DND-41 (cell line): ENCODE measurements at regions not wholly inside any gene's neighbourhood (a gene's known extent, or its start where the extent isn't known, plus 50 kb on each side); places are given as distances from the start of the nearest gene placed in this dataset.

Experiments
- ATAC-seq: fragments of 200-7000 bp; cut with Tn5 transposase; 3 replicates; pipeline ENCODE4 v1.9.1; 2021; ENCODE audit warnings: low read depth; ENCODE audit not compliant: insufficient read depth
- DNase-seq: peaks from one replicate; pipeline ENCODE4 v3.0.0-alpha.2; 2020
- H2AFZ ChIP-seq: 2 replicates; pipeline ENCODE4 v1.6.0; 2012; ENCODE audit warnings: low read depth, low read length
- H3K27ac ChIP-seq: 2 replicates; pipeline ENCODE4 v1.5.1; 2012; ENCODE audit warnings: low read length, inconsistent platforms
- H3K27me3 ChIP-seq: fragments of 200-600 bp; sonication (generic); 2 replicates; pipeline ENCODE4 v1.6.0; 2012; ENCODE audit warnings: low read length, mild to moderate bottlenecking, inconsistent platforms; ENCODE audit not compliant: insufficient read depth, poor library complexity
- H3K36me3 ChIP-seq: 2 replicates; pipeline ENCODE4 v1.5.1; 2012; ENCODE audit warnings: low read length, inconsistent platforms; ENCODE audit not compliant: insufficient read depth
- H3K4me1 ChIP-seq: 2 replicates; pipeline ENCODE4 v1.5.1; 2012; ENCODE audit warnings: mild to moderate bottlenecking, low read length; ENCODE audit not compliant: insufficient read depth
- H3K4me2 ChIP-seq: 2 replicates; pipeline ENCODE4 v1.6.0; 2012; ENCODE audit warnings: mild to moderate bottlenecking, moderate library complexity, low read length, inconsistent platforms; ENCODE audit not compliant: insufficient read depth
- H3K4me3 ChIP-seq, 2 experiments: fragments of 200-600 bp in 1 of 2; shearing (Covaris generic) in 1 of 2; 2 replicates each; pipeline ENCODE4 v1.5.1; 2012 to 2016; ENCODE audit warnings: inconsistent platforms in 2 of 2, low read length in 2 of 2, mild to moderate bottlenecking in 2 of 2, low read depth in 1 of 2, moderate library complexity in 1 of 2
- H3K79me2 ChIP-seq: 2 replicates; pipeline ENCODE4 v1.6.0; 2012; ENCODE audit warnings: low read length, inconsistent platforms; ENCODE audit not compliant: insufficient read depth
- H3K9ac ChIP-seq: 2 replicates; pipeline ENCODE4 v1.6.0; 2012; ENCODE audit warnings: low read depth, mild to moderate bottlenecking, inconsistent platforms, low read length, moderate library complexity
- H3K9me3 ChIP-seq: 2 replicates; pipeline ENCODE4 v1.5.1; 2012; ENCODE audit warnings: low read length, moderate library complexity, mild to moderate bottlenecking, inconsistent platforms; ENCODE audit not compliant: insufficient read depth, severe bottlenecking
- H4K20me1 ChIP-seq: 2 replicates; pipeline ENCODE4 v1.6.0; 2012; ENCODE audit warnings: low read length; ENCODE audit not compliant: insufficient read depth
- CTCF ChIP-seq: IDR thresholded peaks from 2 replicates; pipeline ENCODE4 v1.5.1; 2012; ENCODE audit warnings: borderline replicate concordance, low read length, moderate library complexity, mild to moderate bottlenecking; ENCODE audit not compliant: poor library complexity, severe bottlenecking; ENCODE audit errors: extremely low read depth
- EZH2 ChIP-seq: IDR thresholded peaks from 3 replicates; pipeline ENCODE4 v1.6.1; 2012; ENCODE audit warnings: borderline replicate concordance, low read depth, mild to moderate bottlenecking, moderate library complexity, low read length, inconsistent platforms; ENCODE audit not compliant: severe bottlenecking

GRCh38 chr2:236661762-236662110 is 92.1 kb downstream of the ACKR3 start:
- ATAC-seq: no peak
- Histone ChIP-seq H3K4me2 (no peak overlapping the region), H3K4me3 (no peak overlapping the region), H3K79me2 (no peaks in the 10 kb centered on the region), H3K27me3 (peaks cover 12% of the 10 kb centered on the region), H2AFZ (no peak overlapping the region), H3K9ac (no peak overlapping the region), H3K36me3 (no peaks in the 10 kb centered on the region), H4K20me1 (no peaks in the 10 kb centered on the region), H3K9me3 (no peaks in the 10 kb centered on the region), H3K4me1 (no peaks in the 10 kb centered on the region), H3K27ac (no peak overlapping the region)
- TF ChIP-seq EZH2: no peak
- TF ChIP-seq CTCF: no peak
- DNase-seq: no peak

DNA sequence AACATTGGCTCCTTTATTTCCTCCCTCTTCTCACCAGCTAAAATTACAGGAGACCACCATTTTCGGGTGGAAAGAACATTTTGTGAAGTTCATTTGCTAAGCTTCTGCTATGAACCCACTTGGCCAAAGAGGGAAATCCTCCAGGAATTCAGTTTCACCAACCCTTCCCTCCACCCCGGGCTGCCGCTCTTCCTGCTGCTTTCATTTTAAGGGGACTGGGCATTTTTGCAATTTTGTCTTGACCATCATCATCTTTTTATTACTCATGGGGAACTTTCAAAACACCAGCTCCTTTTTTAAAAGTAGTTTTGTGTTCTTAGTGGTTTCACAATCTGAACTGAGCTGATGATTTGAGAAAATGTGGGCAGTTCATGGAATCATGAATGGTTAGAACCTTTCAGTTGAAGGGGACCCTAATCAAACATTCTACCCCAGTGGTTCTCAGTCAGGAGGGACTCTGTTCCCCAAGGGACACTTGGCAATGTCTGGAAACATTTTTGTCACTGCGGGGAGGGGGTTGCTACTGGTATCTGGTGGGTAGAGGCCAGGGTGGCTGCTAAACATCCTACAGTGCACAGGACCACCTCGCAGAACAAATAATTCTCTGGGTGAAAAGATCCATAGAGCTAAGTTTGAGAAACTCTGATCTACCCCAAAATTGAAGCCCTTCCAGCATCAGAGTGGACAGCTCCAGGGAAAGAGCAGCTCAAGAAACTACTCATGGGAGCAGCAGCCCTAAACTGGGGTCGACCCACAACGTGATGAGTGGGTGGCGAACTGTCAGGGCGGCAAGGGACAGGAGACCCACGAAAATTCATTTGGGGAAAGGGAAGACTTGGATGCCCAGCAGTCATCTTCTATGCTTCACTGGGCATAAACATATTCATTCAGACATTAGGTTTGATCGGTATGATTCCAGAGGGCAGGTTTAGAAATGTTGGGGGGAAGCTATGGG is 92.9 kb downstream of the ACKR3 start:
- no peak overlapping the region for H3K9ac ChIP-seq
- DNase-seq (no peak), ATAC-seq (no peak)
- no peak overlapping the region for H3K4me3 ChIP-seq
- no peaks in the 10 kb centered on the region for H4K20me1 ChIP-seq
- H3K4me1 ChIP-seq: no peaks in the 10 kb centered on the region
- peaks cover 12% of the 10 kb centered on the region for H3K27me3 ChIP-seq
- H3K36me3 ChIP-seq: no peaks in the 10 kb centered on the region
- TF ChIP-seq CTCF: no peak
- TF ChIP-seq EZH2: no peak
- H3K79me2 ChIP-seq: no peaks in the 10 kb centered on the region
- no peak overlapping the region for H2AFZ ChIP-seq
- H3K4me2 ChIP-seq: no peak overlapping the region
- H3K27ac ChIP-seq: no peak overlapping the region
- no peaks in the 10 kb centered on the region for H3K9me3 ChIP-seq

GRCh38 chr2:236663287-236664101 is 93.9 kb downstream of the ACKR3 start:
- H3K9me3 ChIP-seq: no peaks in the 10 kb centered on the region
- no peak overlapping the region for H3K4me2 ChIP-seq
- H3K9ac ChIP-seq: no peak overlapping the region
- H4K20me1 ChIP-seq: no peaks in the 10 kb centered on the region
- peaks cover 12% of the 10 kb centered on the region for H3K27me3 ChIP-seq
- ATAC-seq (no peak), DNase-seq (no peak)
- TF ChIP-seq CTCF (no peak), EZH2 (no peak)
- no peak overlapping the region for H3K27ac ChIP-seq
- H2AFZ ChIP-seq: no peak overlapping the region
- no peaks in the 10 kb centered on the region for H3K36me3 ChIP-seq
- no peak overlapping the region for H3K4me3 ChIP-seq
- no peaks in the 10 kb centered on the region for H3K79me2 ChIP-seq
- no peaks in the 10 kb centered on the region for H3K4me1 ChIP-seq
